IMR-90 (cell line): ENCODE measurements at regions not wholly inside any gene's neighbourhood (a gene's known extent, or its start where the extent isn't known, plus 50 kb on each side); places are given as distances from the start of the nearest gene placed in this dataset.

Experiments used
- ATAC-seq: fragments of 200-7000 bp; cut with Tn5 transposase; 2 replicates; pipeline ENCODE4 v1.9.1; 2020; ENCODE audit warnings: low read depth, mild to moderate bottlenecking, moderate library complexity
- BruUV-seq: library from RNA; stranded (reverse); fragments of 400-500 nt; replicated peaks from 2 replicates; lab custom pipeline; 2021; lab: Mats Ljungman, UMichigan
- CTCF ChIA-PET: fragments of 300-600 bp; formaldehyde crosslinking; extraction: SDS; loops from one replicate; lab custom pipeline; 2021; ENCODE audit warnings: antibody characterized with exemption; lab: Yijun Ruan, JAX
- POLR2A ChIA-PET: fragments of 300-600 bp; sonication (Branson Sonifier 250); formaldehyde crosslinking; loops from one replicate; lab custom pipeline; 2022; ENCODE audit warnings: antibody characterized with exemption; ENCODE audit not compliant: unreplicated experiment; lab: Charles Lee
- DNase-seq: peaks from one replicate; pipeline ENCODE4 v3.0.0; 2013
- H2AFZ ChIP-seq: replicated peaks from 2 replicates; pipeline ENCODE3; 2013; ENCODE audit warnings: low read length, mild to moderate bottlenecking; ENCODE audit not compliant: poor library complexity
- H2AK5ac ChIP-seq: 2 replicates; pipeline ENCODE4 v1.6.1; 2013; ENCODE audit warnings: low read depth, low read length, inconsistent platforms
- H2AK9ac ChIP-seq: replicated peaks from 2 replicates; pipeline ENCODE3; 2013; ENCODE audit warnings: mild to moderate bottlenecking, low read depth, low read length, moderate library complexity; ENCODE audit not compliant: poor library complexity
- H2BK120ac ChIP-seq: 2 replicates; pipeline ENCODE4 v1.6.1; 2013; ENCODE audit warnings: low read depth, low read length, inconsistent platforms
- H2BK15ac ChIP-seq: 3 replicates; pipeline ENCODE4 v1.6.1; 2013; ENCODE audit warnings: low read depth, low read length, inconsistent platforms
- H2BK20ac ChIP-seq: 2 replicates; pipeline ENCODE4 v1.6.1; 2013; ENCODE audit warnings: low read depth, mild to moderate bottlenecking, inconsistent platforms, low read length, moderate library complexity
- H2BK5ac ChIP-seq: 2 replicates; pipeline ENCODE4 v1.6.1; 2013; ENCODE audit warnings: mild to moderate bottlenecking, low read depth, low read length, inconsistent platforms; ENCODE audit not compliant: poor library complexity, severe bottlenecking
- H3K14ac ChIP-seq: replicated peaks from 2 replicates; pipeline ENCODE4 v1.6.1; 2013; ENCODE audit warnings: low read depth, low read length, inconsistent platforms
- H3K18ac ChIP-seq: 2 replicates; pipeline ENCODE4 v1.6.1; 2013; ENCODE audit warnings: low read depth, low read length, control low read depth
- H3K23ac ChIP-seq: 2 replicates; pipeline ENCODE4 v1.6.1; 2013; ENCODE audit warnings: low read depth, low read length, inconsistent platforms
- H3K27ac ChIP-seq: 2 replicates; pipeline ENCODE4 v1.5.1; 2013; ENCODE audit warnings: mild to moderate bottlenecking, control low read depth, low read length; ENCODE audit not compliant: insufficient read depth
- H3K27me3 ChIP-seq: 2 replicates; pipeline ENCODE4 v1.6.1; 2013; ENCODE audit warnings: low read length; ENCODE audit not compliant: control insufficient read depth, insufficient read depth
- H3K36me3 ChIP-seq: 2 replicates; pipeline ENCODE4 v1.6.1; 2013; ENCODE audit warnings: low read length, mixed read lengths; ENCODE audit not compliant: control insufficient read depth, insufficient read depth
- H3K4ac ChIP-seq: 2 replicates; pipeline ENCODE4 v1.6.1; 2013; ENCODE audit warnings: low read depth, low read length, inconsistent platforms
- H3K4me1 ChIP-seq: 2 replicates; pipeline ENCODE4 v1.6.1; 2013; ENCODE audit warnings: low read length, mixed read lengths; ENCODE audit not compliant: control insufficient read depth, insufficient read depth
- H3K4me2 ChIP-seq: 2 replicates; pipeline ENCODE4 v1.6.1; 2013; ENCODE audit warnings: low read depth, mild to moderate bottlenecking, control low read depth, low read length, moderate library complexity
- H3K4me3 ChIP-seq: 2 replicates; pipeline ENCODE4 v1.5.1; 2013; ENCODE audit warnings: low read depth, mild to moderate bottlenecking, control low read depth, low read length, moderate library complexity; ENCODE audit not compliant: insufficient read depth
- H3K56ac ChIP-seq: 2 replicates; pipeline ENCODE4 v1.6.1; 2013; ENCODE audit warnings: low read length, inconsistent platforms; ENCODE audit not compliant: insufficient read depth; ENCODE audit errors: extremely low read depth
- H3K79me1 ChIP-seq, 2 experiments: 2 replicates each; pipeline ENCODE4 v1.6.1; 2013; ENCODE audit warnings: low read length in 2 of 2, inconsistent platforms in 1 of 2, low read depth in 1 of 2
- H3K9ac ChIP-seq: 2 replicates; pipeline ENCODE4 v1.6.1; 2013; ENCODE audit warnings: low read depth, low read length, control low read depth
- H3K9me1 ChIP-seq: 2 replicates; pipeline ENCODE4 v1.6.1; 2013; ENCODE audit warnings: low read length, inconsistent platforms; ENCODE audit not compliant: insufficient read depth
- H3K9me3 ChIP-seq: 2 replicates; pipeline ENCODE4 v1.6.1; 2013; ENCODE audit warnings: low read length; ENCODE audit not compliant: control insufficient read depth, insufficient read depth
- H4K20me1 ChIP-seq: 2 replicates; pipeline ENCODE4 v1.6.1; 2013; ENCODE audit warnings: low read length, inconsistent platforms; ENCODE audit not compliant: insufficient read depth
- H4K5ac ChIP-seq: 2 replicates; pipeline ENCODE4 v1.6.1; 2013; ENCODE audit warnings: mild to moderate bottlenecking, low read depth, low read length, control low read depth
- H4K8ac ChIP-seq, 2 experiments: 2 replicates each; pipeline ENCODE4 v1.6.1; 2013; ENCODE audit warnings: low read depth in 2 of 2, low read length in 2 of 2, control low read depth in 1 of 2, inconsistent platforms in 1 of 2
- H4K91ac ChIP-seq: 2 replicates; pipeline ENCODE4 v1.6.1; 2013; ENCODE audit warnings: low read depth, low read length, inconsistent platforms; ENCODE audit not compliant: insufficient read depth
- BHLHE40 ChIP-seq: fragments of 150-350 bp; IDR thresholded peaks from 2 replicates; pipeline ENCODE4 v1.6.1; 2016; ENCODE audit warnings: mild to moderate bottlenecking, low read depth, low read length
- CEBPB ChIP-seq: IDR thresholded peaks from 2 replicates; pipeline ENCODE4 v1.6.1; 2012; ENCODE audit warnings: low read depth, low read length, improper control_type of control experiment
- CHD1 ChIP-seq: IDR thresholded peaks from 2 replicates; pipeline ENCODE4 v1.6.1; 2012; ENCODE audit warnings: low read depth, low read length, improper control_type of control experiment
- CTCF ChIP-seq: conservative IDR thresholded peaks from 2 replicates; pipeline ENCODE4 v1.5.1; 2012; ENCODE audit warnings: mild to moderate bottlenecking, low read depth, low read length, improper control_type of control experiment
- ELK1 ChIP-seq: fragments of 150-350 bp; IDR thresholded peaks from 2 replicates; pipeline ENCODE4 v1.6.1; 2016; ENCODE audit warnings: low read depth, mild to moderate bottlenecking, low read length, moderate library complexity, borderline replicate concordance
- FOS ChIP-seq: fragments of 150-350 bp; IDR thresholded peaks from 2 replicates; pipeline ENCODE4 v1.6.1; 2016; ENCODE audit warnings: low read depth, low read length
- MAFK ChIP-seq: IDR thresholded peaks from 2 replicates; pipeline ENCODE4 v1.6.1; 2012; ENCODE audit warnings: low read depth, low read length, improper control_type of control experiment
- NFE2L2 ChIP-seq: fragments of 150-350 bp; IDR thresholded peaks from 2 replicates; pipeline ENCODE4 v1.6.1; 2016; ENCODE audit warnings: low read depth, mild to moderate bottlenecking, low read length
- POLR2A ChIP-seq: IDR thresholded peaks from 2 replicates; pipeline ENCODE4 v1.6.1; 2012; ENCODE audit warnings: mild to moderate bottlenecking, low read depth, low read length
- RAD21 ChIP-seq: IDR thresholded peaks from 2 replicates; pipeline ENCODE4 v1.6.1; 2012; ENCODE audit warnings: low read length, improper control_type of control experiment
- RCOR1 ChIP-seq: IDR thresholded peaks from 2 replicates; pipeline ENCODE4 v1.6.1; 2012; ENCODE audit warnings: mild to moderate bottlenecking, low read length, improper control_type of control experiment; ENCODE audit not compliant: insufficient replicate concordance
- RFX5 ChIP-seq: IDR thresholded peaks from 2 replicates; pipeline ENCODE4 v1.8.0; 2012; ENCODE audit warnings: low read depth, mild to moderate bottlenecking, low read length, moderate library complexity
- SMC3 ChIP-seq: fragments of 150-350 bp; IDR thresholded peaks from 2 replicates; pipeline ENCODE4 v1.6.1; 2016; ENCODE audit warnings: low read depth, mild to moderate bottlenecking, antibody characterized with exemption, low read length, moderate library complexity
- USF2 ChIP-seq: fragments of 150-350 bp; IDR thresholded peaks from 2 replicates; pipeline ENCODE4 v1.6.1; 2017; ENCODE audit warnings: mild to moderate bottlenecking, antibody characterized with exemption, low read length, low read depth
- dilution Hi-C: fragments of 300-500 bp; cut with HindIII; formaldehyde crosslinking; loops from one replicate; pipeline ENCODE4 v1.14.3; 2018; ENCODE audit warnings: low sequenced_read_pairs; ENCODE audit not compliant: unreplicated experiment
- in situ Hi-C: fragments of 300-500 bp; cut with MboI; formaldehyde crosslinking; loops from 3 replicates; pipeline ENCODE4 v1.14.3; 2019; ENCODE audit warnings: low sequenced_read_pairs, inconsistent platforms, mixed read lengths
- intact Hi-C: fragments of 100-400 bp; cut with micrococcal nuclease; formaldehyde crosslinking; loops from 2 replicates; pipeline ENCODE4 v1.10.0; 2022

GRCh38 chr6:80930376-80930775, 822.1 kb downstream of the TENT5A start:
- CTCF ChIA-PET, result no interaction called here
- Histone ChIP-seq H2AK5ac (no peak overlapping the region), H3K9me1 (no peaks in the 10 kb centered on the region), H2AFZ (no peak overlapping the region), H3K23ac (no peak overlapping the region), H3K27me3 (no peaks in the 10 kb centered on the region), H3K4ac (no peak overlapping the region), H3K4me3 (no peak overlapping the region), H2BK5ac (no peak overlapping the region), H4K91ac (no peak overlapping the region), H2AK9ac (no peak overlapping the region), H3K4me1 (no peaks in the 10 kb centered on the region), H3K4me2 (no peak overlapping the region), H2BK120ac (no peak overlapping the region), H3K56ac (no peak overlapping the region), H2BK15ac (no peak overlapping the region), H4K5ac (no peak overlapping the region), H3K9me3 (no peaks in the 10 kb centered on the region), H3K18ac (no peak overlapping the region), H3K9ac (no peak overlapping the region), H3K79me1 (no peaks in the 10 kb centered on the region), H4K20me1 (no peaks in the 10 kb centered on the region), H2BK20ac (no peak overlapping the region), H3K14ac (no peak overlapping the region), H3K36me3 (no peaks in the 10 kb centered on the region), H4K8ac (no peak overlapping the region), H3K27ac (no peak overlapping the region)
- in situ Hi-C loops (no loop called here), dilution Hi-C loops (no loop called here), intact Hi-C loops (loop anchor here (5.0 kb wide), 1 partner anchor 138 kb away; no protein-coding TSS in a partner anchor)
- DNase-seq (no peak), ATAC-seq (no peak)
- POLR2A ChIA-PET, result no interaction called here
- BruUV-seq, result no TSS peak
- TF ChIP-seq RCOR1 (no peak), FOS (no peak), RAD21 (no peak), CHD1 (no peak), CTCF (no peak), NFE2L2 (no peak), POLR2A (no peak), ELK1 (no peak), SMC3 (no peak), USF2 (no peak), BHLHE40 (no peak), MAFK (no peak), CEBPB (no peak), RFX5 (no peak)
